ENCODE measurements at regions not wholly inside any gene's neighbourhood (a gene's known extent, or its start where the extent isn't known, plus 50 kb on each side); places are given as distances from the start of the nearest gene placed in this dataset.

GRCh38 chr6:156647140-156647784 is 129.9 kb upstream of the ARID1B start:
- no peak for DNase-seq

- DNase-seq: no peak
Measured at GRCh38 chr6:156646496-156646895, 130.7 kb upstream of the ARID1B start.

DNA sequence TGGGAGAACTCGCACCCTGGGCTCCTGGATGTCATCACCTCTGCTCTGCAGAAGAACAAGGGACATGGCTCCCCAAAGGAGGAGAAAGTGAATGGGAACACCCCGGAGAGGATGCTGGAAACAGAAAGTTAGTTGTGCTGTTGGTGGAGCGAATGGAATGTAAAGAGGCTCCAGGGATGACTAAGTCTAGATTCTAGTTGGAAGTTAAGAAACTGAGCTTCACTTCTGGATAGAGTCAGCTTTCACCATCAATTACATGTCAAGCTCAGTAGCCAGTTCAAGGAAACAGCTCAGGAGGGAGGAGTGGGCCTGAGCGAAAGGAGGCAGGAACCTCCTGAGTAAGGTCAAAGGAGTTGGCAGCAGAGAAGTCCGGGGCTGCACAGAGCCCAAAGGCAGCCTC is 132.1 kb upstream of the ARID1B start:
- no peak for DNase-seq

- DNase-seq: no peak
Measured at GRCh38 chr6:156639009-156639721, 138.0 kb upstream of the ARID1B start.

- DNase-seq: no peak
Measured at GRCh38 chr6:156638581-156638980, 138.6 kb upstream of the ARID1B start.

DNA sequence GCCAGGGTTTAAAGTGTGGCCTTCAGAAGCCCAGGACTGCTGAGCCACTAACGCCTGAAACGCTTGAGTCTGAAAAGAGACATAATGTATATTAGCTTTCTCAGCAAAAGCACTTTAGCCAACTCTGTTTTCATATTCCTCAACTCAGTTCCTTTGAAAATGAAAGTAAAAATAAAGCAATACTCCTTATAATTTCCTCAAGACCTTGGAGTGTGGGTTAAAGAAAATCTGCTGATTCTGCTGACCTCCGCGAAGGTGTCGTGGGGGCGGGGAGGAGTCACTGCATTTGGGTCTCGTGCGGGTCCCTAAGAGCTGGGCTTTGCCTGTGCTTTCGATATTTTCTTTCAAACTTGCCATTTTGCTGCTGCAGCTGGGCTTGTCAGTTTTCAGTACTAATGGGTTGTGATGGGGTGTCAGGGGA is 142.2 kb upstream of the ARID1B start:
- no peak for DNase-seq

DNA sequence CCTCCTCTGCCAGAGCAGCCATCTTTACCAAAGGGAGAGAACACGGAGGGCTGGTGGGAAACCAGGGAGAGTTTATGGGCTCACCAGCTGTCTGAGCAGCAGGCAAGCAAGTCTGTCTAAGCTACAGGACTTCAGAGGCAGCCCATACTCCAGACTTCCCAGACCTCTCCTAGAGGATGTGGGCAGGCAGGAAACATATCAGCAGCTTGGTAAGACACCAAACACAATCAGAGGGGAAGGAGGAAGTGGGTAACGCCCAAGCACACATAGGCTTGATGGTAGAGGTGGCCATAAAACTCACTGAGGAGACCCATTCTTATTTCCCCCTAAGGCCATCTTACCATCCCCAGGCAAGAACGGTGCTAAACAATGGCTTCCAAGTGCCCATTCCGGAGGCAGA is 143.1 kb upstream of the ARID1B start:
- no peak for DNase-seq

GRCh38 chr6:156633291-156633690 is 143.9 kb upstream of the ARID1B start:
- DNase-seq: no peak

DNA sequence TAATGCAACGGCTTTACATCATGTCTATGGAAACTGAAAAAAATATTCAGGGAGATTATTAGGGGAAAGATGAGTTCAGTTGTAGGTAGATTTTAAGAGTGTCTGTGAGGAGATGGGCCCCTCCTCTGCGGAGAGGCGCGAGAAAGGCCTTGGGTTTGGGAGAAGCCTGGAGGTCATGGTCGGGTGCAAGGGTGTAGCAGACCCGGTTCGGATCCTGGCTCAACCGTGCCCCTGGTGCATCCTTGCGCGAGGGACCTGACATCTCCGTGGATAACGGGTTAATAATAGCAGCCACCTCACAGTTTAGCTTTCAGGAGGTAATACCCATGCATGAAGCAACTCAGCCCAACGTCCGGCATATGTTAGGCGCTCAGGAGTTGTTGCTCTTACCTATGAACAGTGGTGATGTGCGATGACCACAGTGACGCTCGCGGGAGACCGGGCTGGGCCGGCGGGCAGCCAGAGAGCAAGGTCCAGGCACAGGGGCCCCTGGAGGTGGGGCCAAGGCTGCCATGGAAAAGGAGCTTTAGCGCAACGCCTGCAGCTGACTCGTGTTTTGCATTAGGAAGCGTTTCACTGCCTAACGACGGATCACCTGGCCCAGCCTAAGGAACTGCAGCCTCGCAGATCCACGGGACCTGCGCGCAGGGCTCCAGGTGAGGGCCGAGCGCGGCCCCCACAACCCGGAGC is 146.4 kb upstream of the ARID1B start:
- no peak for DNase-seq

DNA sequence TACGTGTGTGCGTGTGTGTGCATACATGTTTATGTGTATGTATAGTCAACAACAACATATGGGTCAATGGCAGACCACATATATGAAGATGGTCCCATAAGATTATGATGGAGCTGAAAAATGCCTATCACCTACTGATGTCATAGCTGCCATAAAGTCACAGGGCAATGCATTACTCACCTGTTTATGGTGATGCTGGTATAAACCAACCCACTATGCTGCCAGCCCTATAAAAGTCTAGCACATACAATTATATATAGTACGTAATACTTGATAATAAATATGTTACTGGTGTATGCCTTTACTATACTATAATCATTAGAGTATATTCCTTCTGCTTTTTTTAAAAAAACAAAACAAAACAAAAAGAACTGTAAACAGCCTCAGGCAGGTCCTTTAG is 148.4 kb upstream of the ARID1B start:
- DNase-seq: no peak

- no peak for DNase-seq
Measured at GRCh38 chr6:156627524-156627923, 149.7 kb upstream of the ARID1B start.

DNA sequence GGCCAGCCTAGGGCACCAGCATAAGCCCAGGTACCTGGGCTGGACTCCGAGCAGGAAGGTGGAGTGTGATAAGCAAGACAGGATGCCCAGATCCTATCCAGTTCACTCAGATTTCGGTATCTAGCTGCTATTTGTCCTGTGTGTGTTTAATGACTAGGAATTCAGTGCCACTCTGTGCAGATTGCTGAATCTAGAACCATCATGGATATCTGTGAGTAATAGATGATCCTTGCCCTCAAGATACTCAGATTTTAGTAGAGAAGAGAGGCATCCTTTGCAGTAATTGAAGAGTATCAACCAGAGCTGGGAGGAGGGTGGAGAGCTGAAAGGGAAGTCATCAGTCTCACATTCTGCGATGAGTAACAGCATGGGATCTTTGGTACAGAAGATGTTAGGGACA is 155.0 kb upstream of the ARID1B start:
- DNase-seq: no peak

- DNase-seq: no peak
Measured at GRCh38 chr6:156620331-156620730, 156.8 kb upstream of the ARID1B start.

GRCh38 chr6:156618600-156619205 is 158.5 kb upstream of the ARID1B start:
- peak; percentile 58 for DNase-seq

DNA sequence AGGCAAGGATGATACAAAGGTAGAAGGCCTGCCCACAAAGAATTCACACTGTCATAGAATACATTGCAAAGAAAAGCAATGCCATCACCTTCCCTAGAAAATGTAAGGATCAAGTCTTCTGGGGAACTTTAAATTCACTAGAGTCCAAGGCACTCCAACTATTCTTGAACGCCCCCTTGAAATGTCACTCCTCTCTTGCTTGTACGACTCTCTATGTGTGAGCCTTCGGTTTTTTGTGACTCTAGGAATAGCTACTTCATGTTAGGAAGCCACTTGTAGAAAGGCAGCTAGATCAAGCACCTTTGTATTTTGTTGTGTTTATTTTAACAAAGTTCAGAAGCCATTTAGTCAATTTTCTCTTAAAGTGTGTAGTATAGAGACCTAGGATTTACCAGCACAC is 159.2 kb upstream of the ARID1B start:
- DNase-seq: no peak

DNA sequence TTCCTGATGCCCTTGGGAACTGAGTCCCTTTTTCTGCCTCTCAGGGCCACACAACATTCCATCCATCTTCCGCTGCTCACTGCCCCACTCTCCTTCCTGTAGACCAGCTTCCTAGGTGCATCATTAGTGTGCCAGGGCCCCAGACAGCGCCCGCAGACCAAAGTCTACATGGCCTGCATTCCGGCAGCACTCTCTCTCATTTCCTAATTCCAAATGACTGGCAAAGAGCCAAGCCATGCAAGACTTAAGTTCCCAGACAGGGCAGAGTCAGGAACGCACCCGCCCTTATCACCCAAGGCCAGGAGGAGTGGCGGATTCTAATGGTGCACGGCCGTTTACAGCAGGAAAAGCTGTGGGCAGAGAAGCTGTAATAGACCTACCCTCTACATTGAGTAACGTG is 159.8 kb upstream of the ARID1B start:
- no peak for DNase-seq

- no peak for DNase-seq
Measured at GRCh38 chr6:156616495-156616894, 160.7 kb upstream of the ARID1B start.

DNA sequence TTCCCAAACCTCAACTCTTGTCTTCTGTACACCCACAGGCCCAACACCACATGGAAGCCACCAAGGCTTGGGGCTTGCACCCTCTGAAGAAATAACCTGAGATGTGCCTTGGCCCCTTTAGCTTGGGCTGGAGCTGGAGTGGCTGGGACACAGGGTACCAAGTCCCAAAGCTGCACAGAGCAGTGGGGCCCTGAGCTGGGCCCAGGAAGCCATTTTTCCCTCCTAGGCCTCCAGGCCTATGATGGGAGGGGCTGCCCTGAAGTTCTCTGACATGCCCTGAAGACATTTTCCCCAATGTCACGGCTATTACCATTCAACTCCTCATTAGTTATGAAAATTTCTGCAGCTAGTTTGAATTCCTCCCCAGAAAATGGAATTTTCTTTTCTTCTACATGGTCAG is 163.2 kb upstream of the ARID1B start:
- no peak for DNase-seq

GRCh38 chr6:156612361-156612760 is 164.8 kb upstream of the ARID1B start:
- DNase-seq: no peak

DNA sequence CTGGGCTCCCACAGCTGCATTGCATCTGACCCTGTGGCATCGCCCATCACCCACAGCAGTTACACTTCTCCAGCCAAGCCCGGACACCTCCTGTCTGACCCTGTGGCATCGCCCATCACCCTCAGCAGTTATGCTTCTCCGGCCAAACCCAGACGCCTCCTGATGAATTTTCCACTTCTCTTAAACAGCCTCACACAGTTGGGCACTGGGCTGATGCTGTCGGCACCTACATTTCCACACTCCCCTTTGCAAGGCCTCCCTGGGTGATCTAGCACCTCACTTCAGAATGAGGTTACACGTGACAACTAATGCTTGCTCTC is 175.2 kb upstream of the ARID1B start:
- DNase-seq: no peak

GRCh38 chr6:156601152-156602065 is 175.8 kb upstream of the ARID1B start:
- DNase-seq: no peak

DNA sequence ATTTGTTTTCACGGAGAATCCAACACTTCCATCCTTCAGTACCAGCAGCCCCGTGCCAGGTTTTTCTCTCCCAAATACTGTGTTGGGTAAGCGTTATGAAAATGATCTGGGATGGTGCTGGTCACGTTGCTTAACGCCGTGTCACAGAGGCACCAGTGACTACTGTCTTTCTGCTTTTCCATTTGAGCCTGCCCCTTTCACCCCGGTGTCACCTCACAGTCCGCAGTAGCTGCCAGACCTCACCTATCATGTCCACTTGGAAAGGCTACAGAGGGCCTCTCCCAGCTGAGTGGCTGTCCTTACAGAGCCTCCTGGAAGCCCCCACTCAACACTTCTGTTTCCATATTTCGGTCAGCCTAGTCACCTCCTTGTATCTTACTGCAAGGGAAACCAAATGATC is 176.5 kb upstream of the ARID1B start:
- no peak for DNase-seq

All from NCI-H2029 (cell line).